ENCODE measurements at regions not wholly inside any gene's neighbourhood (a gene's known extent, or its start where the extent isn't known, plus 50 kb on each side); places are given as distances from the start of the nearest gene placed in this dataset.

DNA sequence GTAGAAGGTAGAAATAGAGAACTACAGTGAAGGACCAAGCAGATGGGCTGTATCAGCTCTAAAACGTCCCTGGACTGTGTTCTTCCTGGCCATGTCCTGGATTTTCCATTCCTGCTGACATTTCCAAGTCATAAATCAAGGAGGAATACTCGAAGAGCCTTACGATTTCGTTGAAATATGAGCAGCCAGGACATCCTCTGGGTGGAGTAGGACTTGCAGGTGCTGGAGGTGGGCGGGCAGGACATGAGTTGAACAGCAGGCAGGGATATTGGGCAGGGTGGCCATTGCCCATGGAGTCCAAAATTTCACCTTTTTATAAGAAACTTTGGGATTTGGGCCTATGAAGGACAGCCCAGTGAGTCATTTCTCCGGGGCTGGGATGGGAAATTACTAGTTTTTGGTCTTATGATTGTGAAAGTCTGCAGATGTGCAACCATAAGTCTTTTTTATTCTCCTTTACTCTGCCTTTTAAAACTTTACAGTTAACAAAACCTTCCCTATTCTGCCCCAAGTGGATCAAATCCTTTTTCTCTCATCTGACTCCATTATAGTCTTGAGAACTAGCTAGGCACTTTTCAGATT lies 88.8 kb downstream of the TMX1 start:
- FAIRE-seq, result no peak
- Histone ChIP-seq H3K27ac (ENCODE audit: extremely low read length, insufficient read depth, low read length) (no peak overlapping the region), H2AFZ (ENCODE audit: low read length) (no peak overlapping the region)

DNA sequence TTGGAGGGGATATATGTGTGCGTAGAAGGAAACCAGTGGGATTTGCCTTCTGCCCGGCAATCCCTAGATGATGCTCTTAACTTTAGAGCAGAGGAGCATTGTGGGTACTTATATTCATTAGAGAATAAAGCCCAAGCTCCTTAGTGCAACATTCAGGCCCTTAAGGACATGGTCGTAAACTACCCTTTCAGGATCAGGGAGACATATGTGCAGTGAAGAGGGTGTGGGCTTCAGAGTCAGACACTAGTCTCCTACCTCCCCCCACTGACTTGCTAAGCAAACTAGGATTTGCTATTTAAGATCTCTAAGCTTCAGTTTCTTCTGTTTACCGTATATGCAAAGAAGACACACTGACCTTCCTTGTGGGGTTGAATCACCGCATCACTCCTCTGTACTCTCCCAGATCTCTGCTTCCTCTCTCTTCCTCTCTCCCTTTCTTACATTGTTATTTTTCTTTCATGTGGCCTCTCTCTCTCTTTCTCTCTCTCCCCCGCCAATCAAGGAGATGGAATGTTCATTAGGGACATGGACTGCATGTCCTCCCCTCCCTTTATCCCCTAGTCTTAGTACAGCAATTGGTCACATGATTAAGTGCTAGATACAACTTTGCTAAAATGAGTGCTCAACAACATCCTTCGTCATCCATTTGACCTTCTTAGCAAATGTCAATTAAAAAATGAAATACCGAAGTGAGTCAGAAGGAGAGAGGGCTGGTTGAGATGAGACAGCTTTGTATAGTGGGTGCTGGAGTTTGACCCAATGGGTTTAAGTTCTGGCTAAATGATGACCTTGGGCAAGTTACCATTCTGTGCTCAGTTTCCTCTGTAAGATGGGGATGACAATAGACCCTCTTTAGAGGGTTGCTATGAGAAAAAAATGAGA lies 91.7 kb downstream of the TMX1 start:
- H4K20me1 ChIP-seq (ENCODE audit: insufficient read depth, low read length), result no peaks in the 10 kb centered on the region
- H3K9me3 ChIP-seq (ENCODE audit: low read length), result no peaks in the 10 kb centered on the region
- ATAC-seq, result no peak
- no peak for TF ChIP-seq HOXA7 (CRISPR knock-in tag; IDR thresholded peaks at IDR 0.05)
- no peak for TF ChIP-seq ZNF160 (CRISPR knock-in tag; IDR thresholded peaks at IDR 0.05)
- intact Hi-C loops (cut with micrococcal nuclease; ENCODE audit: unreplicated experiment), result no loop called here
- CTCF ChIA-PET (ENCODE audit: low intra/inter-chr PET ratio, low total read pairs), result no interaction called here
- H2AFZ ChIP-seq (ENCODE audit: low read length), result no peak overlapping the region
- FAIRE-seq, result no peak
- H3K4me2 ChIP-seq (ENCODE audit: low read depth, low read length), result no peak overlapping the region
- no peak overlapping the region for H3K4me3 ChIP-seq (replicated peaks in 1 of 3; ENCODE audit: insufficient read depth in 1 of 3, low read depth in 2 of 3, low read length in 3 of 3)
- POLR2A ChIA-PET, result no interaction called here
- no peaks in the 10 kb centered on the region for H3K36me3 ChIP-seq (replicated peaks in 1 of 2; ENCODE audit: control insufficient read depth in 1 of 2, insufficient read depth in 2 of 2, low read length in 2 of 2)
- 23% methylated on average over 8 of the region's 8 CpGs for WGBS (ENCODE audit: low lambda C conversion rate)
- in situ Hi-C loops (cut with HindIII; ENCODE audit: extremely low pct_ligation_motif_present, low pct_unique_long_range_greater_than_20kb), result no loop called here
- no peak overlapping the region for H3K9ac ChIP-seq (ENCODE audit: insufficient read depth, low read depth, low read length)
- BruUV-seq (replicated peaks), result no TSS peak
- DNase-seq (ENCODE audit: low spot score), result no peak
- H3K27me3 ChIP-seq (ENCODE audit: control insufficient read depth in 1 of 2, insufficient read depth in 2 of 2, low read length in 2 of 2), result no peaks in the 10 kb centered on the region
- H3K4me1 ChIP-seq (ENCODE audit: insufficient read depth, low read length), result no peaks in the 10 kb centered on the region
- H3K79me2 ChIP-seq (ENCODE audit: insufficient read depth, low read length), result no peaks in the 10 kb centered on the region
- H3K27ac ChIP-seq (ENCODE audit: extremely low read length, insufficient read depth, low read length), result no peak overlapping the region

More for the DNA sequence above, 88.8 kb downstream of the TMX1 start:
- Histone ChIP-seq H3K79me2 (ENCODE audit: insufficient read depth, low read length) (no peaks in the 10 kb centered on the region), H3K9me3 (ENCODE audit: low read length) (no peaks in the 10 kb centered on the region), H4K20me1 (ENCODE audit: insufficient read depth, low read length) (no peaks in the 10 kb centered on the region), H3K36me3 (replicated peaks in 1 of 2; ENCODE audit: control insufficient read depth in 1 of 2, insufficient read depth in 2 of 2, low read length in 2 of 2) (no peaks in the 10 kb centered on the region), H3K4me3 (replicated peaks in 1 of 3; ENCODE audit: insufficient read depth in 1 of 3, low read depth in 2 of 3, low read length in 3 of 3) (no peak overlapping the region), H3K4me2 (ENCODE audit: low read depth, low read length) (no peak overlapping the region), H3K27me3 (ENCODE audit: control insufficient read depth in 1 of 2, insufficient read depth in 2 of 2, low read length in 2 of 2) (no peaks in the 10 kb centered on the region), H3K4me1 (ENCODE audit: insufficient read depth, low read length) (no peaks in the 10 kb centered on the region), H3K9ac (ENCODE audit: insufficient read depth, low read depth, low read length) (no peak overlapping the region)
- WGBS (ENCODE audit: low lambda C conversion rate), result 3% methylated on average over 6 of the region's 6 CpGs
- DNase-seq (ENCODE audit: low spot score), result no peak
- BruUV-seq (replicated peaks), result no TSS peak
- ChIA-PET POLR2A (no interaction called here), CTCF (ENCODE audit: low intra/inter-chr PET ratio, low total read pairs) (no interaction called here)
- in situ Hi-C loops (cut with HindIII; ENCODE audit: extremely low pct_ligation_motif_present, low pct_unique_long_range_greater_than_20kb), result no loop called here
- TF ChIP-seq TGIF2 (CRISPR knock-in tag; IDR thresholded peaks at IDR 0.05), result no peak
- TF ChIP-seq, protein P1, sequence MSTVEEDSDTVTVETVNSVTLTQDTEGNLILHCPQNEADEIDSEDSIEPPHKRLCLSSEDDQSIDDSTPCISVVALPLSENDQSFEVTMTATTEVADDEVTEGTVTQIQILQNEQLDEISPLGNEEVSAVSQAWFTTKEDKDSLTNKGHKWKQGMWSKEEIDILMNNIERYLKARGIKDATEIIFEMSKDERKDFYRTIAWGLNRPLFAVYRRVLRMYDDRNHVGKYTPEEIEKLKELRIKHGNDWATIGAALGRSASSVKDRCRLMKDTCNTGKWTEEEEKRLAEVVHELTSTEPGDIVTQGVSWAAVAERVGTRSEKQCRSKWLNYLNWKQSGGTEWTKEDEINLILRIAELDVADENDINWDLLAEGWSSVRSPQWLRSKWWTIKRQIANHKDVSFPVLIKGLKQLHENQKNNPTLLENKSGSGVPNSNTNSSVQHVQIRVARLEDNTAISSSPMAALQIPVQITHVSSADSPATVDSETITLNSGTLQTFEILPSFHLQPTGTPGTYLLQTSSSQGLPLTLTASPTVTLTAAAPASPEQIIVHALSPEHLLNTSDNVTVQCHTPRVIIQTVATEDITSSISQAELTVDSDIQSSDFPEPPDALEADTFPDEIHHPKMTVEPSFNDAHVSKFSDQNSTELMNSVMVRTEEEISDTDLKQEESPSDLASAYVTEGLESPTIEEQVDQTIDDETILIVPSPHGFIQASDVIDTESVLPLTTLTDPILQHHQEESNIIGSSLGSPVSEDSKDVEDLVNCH (CRISPR knock-in tag; IDR thresholded peaks at IDR 0.05), result no peak
- no peak for ATAC-seq
- intact Hi-C loops (cut with micrococcal nuclease; ENCODE audit: unreplicated experiment), result no loop called here

Measured in HepG2 (cell line).